Smooth muscle cell of the brain vasculature (primary cell): ENCODE measurements at regions not wholly inside any gene's neighbourhood (a gene's known extent, or its start where the extent isn't known, plus 50 kb on each side); places are given as distances from the start of the nearest gene placed in this dataset.
"Not testable (repeated sequence)": the region's sequence is repeated elsewhere in the genome, so short reads cannot be mapped to it uniquely, and the experiment has no call there.

ENCODE experiments used
- DNase-seq: peaks from one replicate; pipeline ENCODE4 v3.0.0-alpha.2; 2012; ENCODE audit warnings: low read depth, low spot score

DNA sequence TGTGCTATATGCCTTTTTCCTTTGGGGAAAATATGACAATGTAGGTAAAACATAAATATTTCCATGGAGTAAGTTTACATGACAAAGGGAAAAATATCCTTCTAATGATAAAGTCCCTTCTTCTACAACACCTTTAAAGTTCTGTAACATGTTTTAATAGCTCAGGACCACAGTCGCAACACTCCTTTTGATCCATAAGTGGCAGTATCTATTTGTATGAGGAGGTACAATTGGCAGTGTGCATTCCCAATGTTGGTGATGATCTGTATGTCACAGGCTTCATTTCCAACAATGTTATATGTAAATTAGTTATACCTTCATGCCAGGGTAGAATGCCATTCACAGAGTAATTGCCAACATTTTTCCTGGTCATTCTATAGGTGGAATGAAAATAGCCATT lies 127.1 kb upstream of the CCNH start:
- no peak for DNase-seq

DNA sequence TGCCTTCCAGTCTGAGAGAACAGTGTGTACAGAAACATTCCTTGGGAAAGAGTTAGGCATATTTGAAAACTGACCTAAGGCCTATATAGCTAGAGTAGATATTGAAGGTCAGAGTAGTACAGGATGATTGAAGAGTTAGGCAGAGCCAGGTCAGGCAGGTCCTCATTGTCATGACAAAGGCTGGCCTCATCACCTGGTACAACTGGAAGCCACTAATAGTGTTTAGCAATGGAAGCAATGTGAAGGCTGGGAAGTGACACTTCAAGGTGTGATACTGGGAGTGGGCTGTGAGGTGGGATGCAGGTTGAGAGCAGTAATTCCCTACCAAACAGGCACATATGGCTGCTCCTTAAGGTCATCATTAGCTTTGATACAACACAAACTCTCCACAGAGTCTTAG lies 123.6 kb upstream of the CCNH start:
- DNase-seq = no peak

DNA sequence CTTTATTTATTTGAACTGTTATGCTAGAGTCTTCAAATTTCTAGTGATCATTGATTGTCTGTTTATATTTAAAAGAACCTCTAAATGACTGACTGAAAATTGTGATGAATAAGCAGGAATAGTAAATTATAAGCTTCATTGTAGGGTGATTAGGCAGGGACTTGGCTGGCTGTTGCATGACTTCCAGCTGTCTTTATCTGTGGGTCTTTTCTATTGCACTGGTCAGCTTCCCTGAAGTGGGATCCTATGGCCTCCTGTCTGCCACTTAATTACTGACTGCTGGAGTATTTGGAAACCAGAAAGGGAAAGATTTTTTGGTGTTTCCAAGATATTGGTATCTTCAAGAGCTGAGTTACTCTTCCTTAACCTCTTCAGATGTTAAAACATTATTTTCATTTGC lies 123.0 kb upstream of the CCNH start:
- DNase-seq = no peak

DNA sequence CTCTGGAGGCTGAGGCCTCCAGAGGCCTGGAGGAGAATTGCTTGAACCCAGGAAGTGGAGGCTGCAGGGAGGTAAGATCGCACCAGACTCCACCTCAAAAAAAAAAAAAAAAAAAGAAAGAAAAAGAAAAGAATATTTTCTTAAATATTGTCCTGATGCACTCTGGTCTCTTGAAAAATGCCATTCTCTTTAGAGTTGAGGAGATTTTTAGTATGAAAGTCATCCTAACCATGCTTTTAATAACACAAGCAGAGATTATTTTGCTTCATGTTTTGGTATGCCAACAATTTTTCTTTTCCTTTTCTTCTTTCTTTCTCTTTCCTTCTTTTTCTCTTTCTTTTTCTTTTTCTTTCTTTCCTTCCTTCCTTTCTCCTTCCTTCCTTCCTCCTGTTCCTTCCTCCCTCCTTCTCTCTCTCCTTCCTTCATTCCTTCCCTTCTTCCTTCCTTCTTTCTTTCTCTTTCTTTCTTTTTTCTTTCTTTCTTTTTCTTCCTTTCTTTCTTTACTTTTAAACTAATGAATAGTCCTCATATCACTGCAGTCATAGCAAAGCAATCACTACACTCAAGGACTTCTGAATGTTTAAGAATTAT lies 116.9 kb upstream of the CCNH start:
- DNase-seq = no peak

DNA sequence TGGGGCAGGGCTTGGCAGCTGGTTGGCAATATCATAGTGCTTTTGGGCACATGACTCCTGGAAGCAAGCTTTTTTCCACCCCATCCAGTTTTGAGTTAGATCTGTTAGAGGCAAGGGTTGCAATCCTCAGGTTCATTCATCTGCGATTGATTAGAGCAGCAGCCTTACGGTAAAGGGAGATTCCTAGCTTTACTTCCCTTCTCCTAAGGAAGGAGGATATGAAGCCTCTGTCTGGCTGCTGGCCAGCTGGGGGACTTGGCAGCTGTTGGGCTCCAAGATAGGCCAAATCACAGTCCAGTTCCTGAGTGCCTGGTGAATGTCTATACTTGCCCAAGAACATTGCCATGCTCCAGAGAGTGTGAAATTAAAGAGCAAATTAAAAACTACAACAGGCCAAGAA lies 113.4 kb upstream of the CCNH start:
- DNase-seq = no peak

DNA sequence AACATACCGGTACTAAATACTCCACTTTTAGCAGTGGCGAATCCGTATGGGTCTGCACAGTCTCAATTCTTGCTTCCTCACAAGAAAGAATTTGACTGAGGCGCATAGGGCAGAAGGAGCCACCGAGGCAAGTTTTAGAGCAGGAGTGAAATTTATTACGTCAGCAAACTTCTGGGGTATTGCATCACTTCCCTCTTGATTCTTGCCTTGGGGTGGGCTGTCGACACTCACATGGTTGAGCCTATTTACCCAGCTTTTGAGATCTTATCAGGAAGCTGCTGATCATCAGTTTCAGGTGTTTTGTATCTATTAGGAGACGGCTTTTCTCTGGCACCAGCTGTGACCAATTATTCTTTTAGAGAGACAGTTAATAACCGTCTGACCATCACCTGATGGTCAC lies 111.5 kb upstream of the CCNH start:
- DNase-seq = no peak

DNA sequence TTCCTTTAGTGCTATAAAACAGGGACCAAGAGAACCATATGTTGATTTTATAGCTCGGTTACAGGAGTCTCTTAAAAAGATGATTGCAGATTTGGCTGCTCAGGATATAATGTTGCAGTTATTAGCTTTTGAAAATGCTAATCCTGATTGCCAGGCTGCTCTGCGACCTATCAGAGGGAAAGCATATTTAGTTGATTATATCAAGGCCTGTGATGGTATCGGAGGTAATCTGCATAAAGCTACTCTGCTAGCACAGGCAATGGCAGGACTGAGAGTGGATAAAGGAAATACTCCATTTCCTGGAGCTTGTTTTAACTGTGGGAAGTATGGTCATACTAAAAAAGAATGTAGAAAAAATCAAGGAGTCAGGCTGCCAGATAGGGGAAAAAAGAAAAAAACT lies 99.0 kb upstream of the CCNH start:
- DNase-seq = not testable (repeated sequence)

DNA sequence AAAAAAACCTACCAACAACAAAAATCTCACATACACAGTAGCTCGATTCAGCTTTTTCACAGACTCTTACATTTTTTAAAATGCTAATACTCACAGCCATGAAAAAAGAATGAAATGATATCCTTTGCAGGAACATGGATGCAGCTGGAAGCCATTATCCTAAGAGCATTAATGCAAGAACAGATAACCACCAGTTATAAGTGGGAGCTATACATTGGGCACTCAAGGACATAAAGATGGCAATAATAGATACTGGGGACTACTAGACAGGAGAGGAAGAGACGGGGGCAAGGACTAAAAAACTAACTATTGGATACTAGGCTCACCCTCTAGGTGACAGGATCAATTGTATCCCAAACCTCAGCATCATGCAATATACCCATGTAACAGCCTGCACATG lies 90.3 kb upstream of the CCNH start:
- no peak for DNase-seq

DNA sequence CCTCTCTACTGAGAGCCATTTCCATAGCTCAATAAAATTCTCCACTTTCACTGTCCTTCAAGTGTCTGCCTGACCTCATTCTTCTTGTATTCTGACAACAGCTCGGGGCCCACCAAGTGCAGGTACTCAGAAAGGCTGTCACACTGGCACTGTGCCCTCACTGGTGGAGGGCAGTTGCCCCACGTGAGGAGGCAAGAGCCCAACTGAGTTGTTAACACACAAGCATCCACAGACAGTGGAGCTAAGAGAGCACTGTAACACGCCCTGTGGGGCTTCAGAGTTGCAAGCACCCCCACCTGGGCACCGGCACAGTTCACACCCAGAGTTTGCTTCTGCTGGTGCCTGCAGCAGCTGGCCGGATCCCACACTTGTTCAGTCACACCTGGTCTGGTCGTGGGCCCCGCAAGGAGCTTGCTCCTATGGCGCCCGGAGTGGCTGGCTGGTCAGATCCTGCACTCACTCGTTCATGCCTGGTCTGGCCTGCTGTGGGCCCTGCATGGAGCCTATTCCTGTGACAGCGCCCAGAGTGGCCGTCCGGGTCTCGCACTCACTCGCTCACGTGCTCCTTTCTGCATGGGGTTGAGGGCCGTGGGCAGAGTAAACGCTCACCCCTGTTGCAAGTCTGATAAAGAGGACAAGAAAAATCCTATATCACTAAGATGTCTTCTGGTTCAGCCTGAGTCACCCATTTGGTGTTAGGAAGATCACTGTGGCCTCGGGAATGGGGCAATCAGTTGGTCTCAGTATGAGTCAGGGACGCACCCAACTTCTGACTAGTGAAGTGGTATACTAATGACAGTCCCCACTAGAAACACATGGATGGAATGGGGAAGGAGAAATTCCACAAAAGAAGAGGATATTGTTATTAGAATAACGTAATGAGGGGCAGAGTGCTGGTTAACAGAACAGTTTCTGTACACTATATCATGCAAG lies 87.0 kb upstream of the CCNH start:
- no peak for DNase-seq
